MCF 10A (cell line): ENCODE measurements at regions not wholly inside any gene's neighbourhood (a gene's known extent, or its start where the extent isn't known, plus 50 kb on each side); places are given as distances from the start of the nearest gene placed in this dataset.

ENCODE experiments used
- BruUV-seq: library from RNA; stranded (reverse); fragments of 400-500 nt; replicated peaks from 2 replicates; lab custom pipeline; 2021; lab: Mats Ljungman, UMichigan
- CTCF ChIA-PET: fragments of 300-600 bp; sonication (Branson Sonifier 250); formaldehyde crosslinking; extraction: SDS; loops from one replicate; lab custom pipeline; 2021; ENCODE audit warnings: antibody characterized with exemption, inconsistent platforms; lab: Yijun Ruan, JAX
- POLR2A ChIA-PET: fragments of 300-600, 350-650 bp; sonication (Branson Sonifier 250); formaldehyde crosslinking; extraction: SDS; loops from one replicate; lab custom pipeline; 2020; ENCODE audit warnings: antibody characterized with exemption, inconsistent platforms; lab: Yijun Ruan, JAX
- DNase-seq: peaks from one replicate; pipeline ENCODE4 v3.0.0-alpha.2; 2018; ENCODE audit not compliant: unreplicated experiment
- H3K27ac Mint-ChIP-seq: one replicate; pipeline ENCODE4 v1.8.0; 2022; ENCODE audit warnings: mild to moderate bottlenecking, low read depth, mixed read lengths; ENCODE audit not compliant: unreplicated experiment
- H3K27me3 Mint-ChIP-seq: one replicate; pipeline ENCODE4 v1.8.0; 2022; ENCODE audit warnings: mixed read lengths; ENCODE audit not compliant: insufficient read depth, unreplicated experiment
- H3K36me3 Mint-ChIP-seq: one replicate; pipeline ENCODE4 v1.8.0; 2022; ENCODE audit warnings: mild to moderate bottlenecking, moderate library complexity, mixed read lengths; ENCODE audit not compliant: insufficient read depth, unreplicated experiment
- H3K4me1 Mint-ChIP-seq: one replicate; pipeline ENCODE4 v1.8.0; 2022; ENCODE audit warnings: mixed read lengths; ENCODE audit not compliant: insufficient read depth, unreplicated experiment
- H3K4me3 Mint-ChIP-seq: one replicate; pipeline ENCODE4 v1.8.0; 2022; ENCODE audit warnings: mild to moderate bottlenecking, moderate library complexity, mixed read lengths; ENCODE audit not compliant: unreplicated experiment
- H3K9me3 Mint-ChIP-seq: one replicate; pipeline ENCODE4 v1.8.0; 2022; ENCODE audit warnings: mixed read lengths; ENCODE audit not compliant: unreplicated experiment
- intact Hi-C: fragments of 100-400 bp; cut with micrococcal nuclease; formaldehyde crosslinking; loops from 2 replicates; pipeline ENCODE4 v1.14.1; 2022
- TF ChIP-seq, protein P1 (sequence below): fragments of 200-600 bp; IDR thresholded peaks from one replicate; pipeline ENCODE4 v1.8.0; 2022; ENCODE audit warnings: antibody characterized with exemption, mild to moderate bottlenecking; ENCODE audit not compliant: unreplicated experiment

DNA sequence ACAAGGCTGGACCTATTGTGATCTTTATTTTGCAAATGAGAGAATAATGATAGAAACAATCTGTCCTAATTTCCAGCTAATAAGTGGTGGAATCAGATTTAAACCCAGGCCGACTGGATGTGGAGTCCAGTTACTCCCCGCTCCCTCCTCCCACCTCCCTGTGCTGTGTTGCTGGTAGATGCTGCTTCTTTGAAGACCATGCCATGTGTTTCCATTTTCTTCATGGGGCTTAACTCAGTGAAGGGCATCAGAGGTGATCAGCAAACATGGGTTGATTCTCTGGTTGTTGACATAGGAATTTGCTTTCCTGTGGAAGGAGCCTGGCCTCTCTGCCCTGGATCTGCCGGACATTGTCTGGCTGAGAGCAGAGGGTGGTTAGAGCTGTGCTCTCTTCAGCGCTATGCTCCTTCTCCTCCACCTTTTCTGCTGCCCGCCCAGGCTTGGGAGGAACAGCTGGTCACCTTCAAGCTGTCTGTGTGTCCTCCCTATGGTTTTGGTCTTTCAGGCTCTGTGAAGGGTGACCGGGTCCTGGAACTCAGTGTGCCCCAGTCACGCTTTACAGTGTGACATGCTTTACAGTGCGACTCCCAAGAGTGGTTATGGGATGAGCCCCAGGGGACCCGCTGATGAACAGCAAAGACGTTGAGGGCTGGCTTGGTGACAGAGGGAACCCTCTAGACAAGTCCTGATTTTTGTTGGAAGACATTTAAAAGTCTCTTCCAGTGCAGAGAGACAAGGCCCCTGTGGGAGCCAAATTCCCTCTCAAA lies 68.4 kb upstream of the RPS23 start:
- intact Hi-C loops: no loop called here
- CTCF ChIA-PET: interaction anchor here (0.7 kb wide), 2 partner anchors 303 to 1217 kb away, joined by 3 to 4 read pairs; no protein-coding TSS in a partner anchor

GRCh38 chr5:82345108-82345507 lies 67.0 kb upstream of the RPS23 start:
- ChIA-PET CTCF (interaction anchor here (0.8 to 1.7 kb wide), 4 partner anchors 8 to 33 kb away, joined by 3 to 6 read pairs (median 3); no protein-coding TSS in a partner anchor), POLR2A (interaction anchor here (1.0 kb wide), 1 partner anchor 14 kb away, joined by 3 read pairs; no protein-coding TSS in a partner anchor)
- H3K27me3 Mint-ChIP-seq: no peaks in the 10 kb centered on the region
- intact Hi-C loops: no loop called here
- H3K9me3 Mint-ChIP-seq: no peaks in the 10 kb centered on the region
- no TSS peak for BruUV-seq
- H3K4me3 Mint-ChIP-seq: no peak overlapping the region
- H3K4me1 Mint-ChIP-seq: peaks cover 19% of the 10 kb centered on the region
- DNase-seq: no peak
- H3K36me3 Mint-ChIP-seq: no peaks in the 10 kb centered on the region
- no peak overlapping the region for H3K27ac Mint-ChIP-seq
- TF ChIP-seq, protein P1, sequence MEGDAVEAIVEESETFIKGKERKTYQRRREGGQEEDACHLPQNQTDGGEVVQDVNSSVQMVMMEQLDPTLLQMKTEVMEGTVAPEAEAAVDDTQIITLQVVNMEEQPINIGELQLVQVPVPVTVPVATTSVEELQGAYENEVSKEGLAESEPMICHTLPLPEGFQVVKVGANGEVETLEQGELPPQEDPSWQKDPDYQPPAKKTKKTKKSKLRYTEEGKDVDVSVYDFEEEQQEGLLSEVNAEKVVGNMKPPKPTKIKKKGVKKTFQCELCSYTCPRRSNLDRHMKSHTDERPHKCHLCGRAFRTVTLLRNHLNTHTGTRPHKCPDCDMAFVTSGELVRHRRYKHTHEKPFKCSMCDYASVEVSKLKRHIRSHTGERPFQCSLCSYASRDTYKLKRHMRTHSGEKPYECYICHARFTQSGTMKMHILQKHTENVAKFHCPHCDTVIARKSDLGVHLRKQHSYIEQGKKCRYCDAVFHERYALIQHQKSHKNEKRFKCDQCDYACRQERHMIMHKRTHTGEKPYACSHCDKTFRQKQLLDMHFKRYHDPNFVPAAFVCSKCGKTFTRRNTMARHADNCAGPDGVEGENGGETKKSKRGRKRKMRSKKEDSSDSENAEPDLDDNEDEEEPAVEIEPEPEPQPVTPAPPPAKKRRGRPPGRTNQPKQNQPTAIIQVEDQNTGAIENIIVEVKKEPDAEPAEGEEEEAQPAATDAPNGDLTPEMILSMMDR: no peak

More for the DNA sequence above, 68.4 kb upstream of the RPS23 start:
- H3K4me3 Mint-ChIP-seq: no peak overlapping the region
- TF ChIP-seq, protein P1: no peak
- H3K27me3 Mint-ChIP-seq: no peaks in the 10 kb centered on the region
- H3K36me3 Mint-ChIP-seq: no peaks in the 10 kb centered on the region
- H3K4me1 Mint-ChIP-seq: peaks cover 22% of the 10 kb centered on the region
- no peaks in the 10 kb centered on the region for H3K9me3 Mint-ChIP-seq
- POLR2A ChIA-PET: interaction anchor here (0.6 kb wide), 1 partner anchor 1202 kb away, joined by 3 read pairs; no protein-coding TSS in a partner anchor
- no TSS peak for BruUV-seq
- no peak overlapping the region for H3K27ac Mint-ChIP-seq
- no peak for DNase-seq

DNA sequence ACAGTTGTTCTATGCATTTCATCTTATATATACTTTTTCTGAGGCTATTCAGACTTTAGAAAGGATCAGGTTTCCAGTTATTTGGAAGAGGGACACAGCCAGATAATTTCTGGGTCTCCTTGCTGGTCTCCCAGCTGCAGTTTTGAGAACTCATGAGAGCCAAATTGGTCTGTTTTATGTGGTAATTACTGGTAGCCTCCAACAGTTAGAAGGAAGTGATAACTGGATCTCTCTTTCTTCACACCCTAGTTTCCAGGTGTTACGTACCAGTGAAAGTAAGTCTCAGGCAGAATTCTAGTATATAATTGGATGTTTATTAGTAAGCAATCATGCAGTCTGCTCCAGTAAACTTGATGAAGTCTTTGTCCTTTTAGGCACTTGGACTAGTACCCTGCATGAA lies 63.2 kb upstream of the RPS23 start:
- H3K4me1 Mint-ChIP-seq: no peaks in the 10 kb centered on the region
- no peaks in the 10 kb centered on the region for H3K27me3 Mint-ChIP-seq

DNA sequence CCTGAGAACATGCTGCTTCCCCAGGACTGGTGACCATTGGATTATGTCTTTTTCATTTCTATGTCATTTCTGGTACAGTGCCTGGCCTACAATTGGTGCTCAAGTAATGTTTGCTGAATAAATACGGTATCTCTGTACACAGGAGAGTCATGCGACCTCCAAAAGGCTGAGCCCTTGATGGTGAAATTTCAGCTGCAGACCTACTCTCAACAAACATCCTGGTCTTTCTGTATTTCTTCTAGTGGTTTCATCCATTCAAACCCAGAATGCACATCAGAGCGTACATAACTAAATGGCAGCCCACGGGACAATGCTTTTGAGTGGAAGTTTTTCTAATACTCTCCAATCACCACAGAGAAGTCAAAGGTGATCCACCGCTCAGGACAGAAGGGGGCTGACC lies 62.6 kb upstream of the RPS23 start:
- ChIA-PET CTCF (interaction anchor here (0.6 kb wide), 1 partner anchor 43 kb away, joined by 4 read pairs; no protein-coding TSS in a partner anchor), POLR2A (no interaction called here)
- Mint-ChIP-seq H3K27ac (no peak overlapping the region), H3K27me3 (no peaks in the 10 kb centered on the region), H3K36me3 (peaks cover 6% of the 10 kb centered on the region), H3K4me1 (no peaks in the 10 kb centered on the region), H3K9me3 (no peaks in the 10 kb centered on the region), H3K4me3 (no peak overlapping the region)
- no TSS peak for BruUV-seq
- intact Hi-C loops: no loop called here
- TF ChIP-seq, protein P1: no peak
- no peak for DNase-seq

More for the DNA sequence above, 63.2 kb upstream of the RPS23 start:
- Mint-ChIP-seq H3K27ac (no peak overlapping the region), H3K4me3 (no peak overlapping the region), H3K36me3 (peaks cover 6% of the 10 kb centered on the region), H3K9me3 (no peaks in the 10 kb centered on the region)
- POLR2A ChIA-PET: no interaction called here
- CTCF ChIA-PET: no interaction called here
- TF ChIP-seq, protein P1: no peak
- no TSS peak for BruUV-seq
- DNase-seq: no peak
- intact Hi-C loops: no loop called here
